ENCODE measurements at regions not wholly inside any gene's neighbourhood (a gene's known extent, or its start where the extent isn't known, plus 50 kb on each side); places are given as distances from the start of the nearest gene placed in this dataset.

- Histone ChIP-seq H3K27me3 (no peaks in the 10 kb centered on the region), H3K4me1 (no peaks in the 10 kb centered on the region), H3K36me3 (no peaks in the 10 kb centered on the region), H3K27ac (no peak overlapping the region), H3K9me3 (no peaks in the 10 kb centered on the region), H3K4me3 (no peak overlapping the region)
- no peak for TF ChIP-seq CTCF (IDR thresholded peaks at IDR 0.05)
- no peak for ATAC-seq
- no peak for FAIRE-seq
- WGBS, 2 donors, result 84 to 86% methylated on average over 2 of the region's 2 CpGs
- DNase-seq, result no peak
- intact Hi-C loops (cut with DNase I), result no loop called here
These were observed 297.2 kb upstream of the PBX1 start for GRCh38 chr1:164261691-164262240.

- FAIRE-seq (no peak), DNase-seq (no peak), ATAC-seq (no peak)
- Histone ChIP-seq H3K4me3 (no peak overlapping the region), H3K27me3 (no peaks in the 10 kb centered on the region), H3K27ac (no peak overlapping the region), H3K4me1 (no peaks in the 10 kb centered on the region), H3K9me3 (no peaks in the 10 kb centered on the region), H3K36me3 (no peaks in the 10 kb centered on the region)
- 88 to 92% methylated on average over 3 of the region's 3 CpGs for WGBS, 2 donors
- TF ChIP-seq CTCF (IDR thresholded peaks at IDR 0.05), result no peak
- intact Hi-C loops (cut with DNase I), result no loop called here
These were observed 295.4 kb upstream of the PBX1 start for GRCh38 chr1:164263540-164263939.

- H3K4me3 ChIP-seq, result no peak overlapping the region
- no peak for DNase-seq
- H3K4me1 ChIP-seq, result no peaks in the 10 kb centered on the region
- intact Hi-C loops (cut with DNase I), result no loop called here
- no peak overlapping the region for H3K27ac ChIP-seq
- FAIRE-seq, result no peak
- no peak for TF ChIP-seq CTCF (IDR thresholded peaks at IDR 0.05)
- no peak for ATAC-seq
- no peaks in the 10 kb centered on the region for H3K9me3 ChIP-seq
- WGBS, 2 donors, result 49 to 50% methylated on average over 2 of the region's 2 CpGs
- H3K36me3 ChIP-seq, result no peaks in the 10 kb centered on the region
- no peaks in the 10 kb centered on the region for H3K27me3 ChIP-seq
These were observed 293.8 kb upstream of the PBX1 start for GRCh38 chr1:164265232-164265631.

GRCh38 chr1:164272156-164272555, 286.8 kb upstream of the PBX1 start:
- DNase-seq (no peak), ATAC-seq (no peak), FAIRE-seq (no peak)
- Histone ChIP-seq H3K9me3 (no peaks in the 10 kb centered on the region), H3K4me3 (no peak overlapping the region), H3K4me1 (no peaks in the 10 kb centered on the region), H3K27me3 (no peaks in the 10 kb centered on the region), H3K36me3 (no peaks in the 10 kb centered on the region), H3K27ac (no peak overlapping the region)
- no peak for TF ChIP-seq CTCF (IDR thresholded peaks at IDR 0.05)
- intact Hi-C loops (cut with DNase I), result no loop called here

GRCh38 chr1:164296172-164296571, 262.8 kb upstream of the PBX1 start:
- WGBS, 2 donors, result 80 to 84% methylated on average over 7 of the region's 7 CpGs

More at GRCh38 chr1:164296172-164296571, 262.8 kb upstream of the PBX1 start:
- TF ChIP-seq CTCF (IDR thresholded peaks at IDR 0.05), result no peak
- no peaks in the 10 kb centered on the region for H3K9me3 ChIP-seq
- intact Hi-C loops (cut with DNase I), result no loop called here
- no peak overlapping the region for H3K4me3 ChIP-seq
- no peaks in the 10 kb centered on the region for H3K27me3 ChIP-seq
- H3K27ac ChIP-seq, result no peak overlapping the region
- no peak for DNase-seq
- H3K4me1 ChIP-seq, result no peaks in the 10 kb centered on the region
- no peak for ATAC-seq
- H3K36me3 ChIP-seq, result no peaks in the 10 kb centered on the region
- no peak for FAIRE-seq
